ENCODE measurements at regions not wholly inside any gene's neighbourhood (a gene's known extent, or its start where the extent isn't known, plus 50 kb on each side); places are given as distances from the start of the nearest gene placed in this dataset.

DNA sequence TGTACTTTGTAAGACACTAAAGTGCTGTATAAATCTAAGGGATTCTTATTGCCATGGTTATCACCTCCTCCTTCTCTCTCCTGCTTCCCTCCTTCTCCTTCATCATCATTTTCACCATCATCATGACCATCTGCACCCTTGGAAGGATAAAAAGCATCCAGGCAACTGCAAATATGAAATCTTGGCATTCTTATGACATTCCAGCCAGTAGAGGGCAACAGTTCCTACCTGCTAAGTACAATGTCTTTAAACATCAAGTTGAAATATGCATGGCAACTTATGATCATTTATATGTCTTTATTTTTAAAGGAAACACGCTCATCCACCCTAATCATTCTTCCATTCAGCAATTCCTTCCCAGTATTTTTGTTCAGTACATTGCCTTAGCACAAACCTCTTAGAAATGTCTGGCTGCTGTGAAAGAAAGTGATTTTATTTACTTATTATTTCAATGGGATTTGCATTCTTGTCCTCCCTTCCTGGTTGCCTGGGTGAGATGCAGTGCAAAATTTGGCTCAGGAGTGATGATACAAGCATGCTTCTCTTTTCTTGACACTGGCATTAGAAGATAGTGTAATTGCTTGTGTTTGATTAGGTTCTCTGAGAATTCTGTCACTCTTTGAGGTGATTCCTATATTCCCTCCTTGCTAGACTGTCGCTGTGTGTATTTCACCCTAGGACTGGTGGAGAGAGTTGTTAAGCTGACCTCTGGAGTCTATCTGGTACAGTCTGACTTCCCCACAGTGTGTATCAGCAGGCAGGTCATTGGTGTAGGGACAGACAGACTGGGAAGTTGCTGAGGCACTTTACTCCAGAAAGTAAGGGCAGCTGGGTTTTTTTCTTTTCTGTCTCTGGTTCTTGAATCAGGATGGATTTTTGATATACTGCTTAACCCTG lies 188.5 kb upstream of the BMPER start:
- peaks cover 10% of the 10 kb centered on the region for H3K4me1 ChIP-seq (ENCODE audit: control insufficient read depth, insufficient read depth, low read length, poor library complexity, severe bottlenecking)
- no peaks in the 10 kb centered on the region for H3K36me3 ChIP-seq (ENCODE audit: control insufficient read depth, insufficient read depth, low read length)

GRCh38 chr7:33719059-33719581 lies 186.2 kb upstream of the BMPER start:
- H3K27ac ChIP-seq (ENCODE audit: low read depth, low read length, severe bottlenecking) = no peak overlapping the region
- no peak overlapping the region for H3K4me3 ChIP-seq (ENCODE audit: extremely low read depth, insufficient read depth, low read length, poor library complexity, severe bottlenecking)
- H3K36me3 ChIP-seq (ENCODE audit: control insufficient read depth, insufficient read depth, low read length) = no peaks in the 10 kb centered on the region
- peaks cover 28% of the 10 kb centered on the region for H3K4me1 ChIP-seq (ENCODE audit: control insufficient read depth, insufficient read depth, low read length, poor library complexity, severe bottlenecking)
- H3K9me3 ChIP-seq (ENCODE audit: control insufficient read depth, low read length) = no peaks in the 10 kb centered on the region
- WGBS, 2 experiments (ENCODE audit: insufficient coverage in 2 of 2) = 96 to 98% methylated on average over 3 to 4 of the region's 5 CpGs

More for the DNA sequence above, 188.5 kb upstream of the BMPER start:
- H3K27ac ChIP-seq (ENCODE audit: low read depth, low read length, severe bottlenecking) = peak overlapping the region; percentile 29
- H3K4me3 ChIP-seq (ENCODE audit: extremely low read depth, insufficient read depth, low read length, poor library complexity, severe bottlenecking) = no peak overlapping the region
- WGBS, 2 experiments (ENCODE audit: insufficient coverage in 2 of 2) = 78% methylated on average over 1 of the region's 2 CpGs; no CpG with 5 or more reads in 1 of the 2 experiments
- H3K9me3 ChIP-seq (ENCODE audit: control insufficient read depth, low read length) = no peaks in the 10 kb centered on the region

- peaks cover 29% of the 10 kb centered on the region for H3K4me1 ChIP-seq (ENCODE audit: control insufficient read depth, insufficient read depth, low read length, poor library complexity, severe bottlenecking)
- no peaks in the 10 kb centered on the region for H3K9me3 ChIP-seq (ENCODE audit: control insufficient read depth, low read length)
- WGBS, 2 experiments (ENCODE audit: insufficient coverage in 2 of 2) = 95 to 97% methylated on average over 2 to 3 of the region's 4 CpGs
- H3K27ac ChIP-seq (ENCODE audit: low read depth, low read length, severe bottlenecking) = no peak overlapping the region
- H3K36me3 ChIP-seq (ENCODE audit: control insufficient read depth, insufficient read depth, low read length) = no peaks in the 10 kb centered on the region
- no peak overlapping the region for H3K4me3 ChIP-seq (ENCODE audit: extremely low read depth, insufficient read depth, low read length, poor library complexity, severe bottlenecking)
Observed at GRCh38 chr7:33720139-33720538, 185.2 kb upstream of the BMPER start.

- Histone ChIP-seq H3K36me3 (ENCODE audit: control insufficient read depth, insufficient read depth, low read length) (no peaks in the 10 kb centered on the region), H3K9me3 (ENCODE audit: control insufficient read depth, low read length) (no peaks in the 10 kb centered on the region), H3K4me1 (ENCODE audit: control insufficient read depth, insufficient read depth, low read length, poor library complexity, severe bottlenecking) (peaks cover 34% of the 10 kb centered on the region), H3K27ac (ENCODE audit: low read depth, low read length, severe bottlenecking) (no peak overlapping the region), H3K4me3 (ENCODE audit: extremely low read depth, insufficient read depth, low read length, poor library complexity, severe bottlenecking) (no peak overlapping the region)
- 92 to 100% methylated on average over 1 to 3 of the region's 3 CpGs for WGBS, 2 experiments (ENCODE audit: insufficient coverage in 2 of 2)
Observed at GRCh38 chr7:33720870-33721269, 184.5 kb upstream of the BMPER start.

DNA sequence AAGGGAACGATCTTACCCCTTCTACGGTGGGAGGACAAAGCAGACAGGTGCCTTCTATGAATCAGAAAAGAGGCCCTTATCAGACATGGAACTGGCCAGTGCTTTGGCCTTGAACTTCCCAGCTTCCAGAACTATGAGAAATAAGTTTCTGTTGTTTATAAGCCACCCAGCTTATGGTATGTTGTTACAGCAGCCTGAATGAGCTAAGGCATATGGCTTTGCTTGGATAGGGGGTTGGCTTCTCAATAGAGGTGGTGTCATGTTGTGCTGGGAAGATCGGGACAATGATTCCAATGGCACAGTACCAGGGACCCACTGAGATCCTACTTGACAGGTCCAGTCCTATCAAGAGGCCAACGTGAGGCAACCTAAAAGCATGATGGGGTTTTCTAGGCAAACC lies 183.4 kb upstream of the BMPER start:
- Histone ChIP-seq H3K4me1 (ENCODE audit: control insufficient read depth, insufficient read depth, low read length, poor library complexity, severe bottlenecking) (peaks cover 41% of the 10 kb centered on the region), H3K4me3 (ENCODE audit: extremely low read depth, insufficient read depth, low read length, poor library complexity, severe bottlenecking) (no peak overlapping the region), H3K36me3 (ENCODE audit: control insufficient read depth, insufficient read depth, low read length) (no peaks in the 10 kb centered on the region), H3K9me3 (ENCODE audit: control insufficient read depth, low read length) (no peaks in the 10 kb centered on the region), H3K27ac (ENCODE audit: low read depth, low read length, severe bottlenecking) (peak overlapping the region; percentile 96)
- 82 to 83% methylated on average over 2 to 4 of the region's 4 CpGs for WGBS, 2 experiments (ENCODE audit: insufficient coverage in 2 of 2)

DNA sequence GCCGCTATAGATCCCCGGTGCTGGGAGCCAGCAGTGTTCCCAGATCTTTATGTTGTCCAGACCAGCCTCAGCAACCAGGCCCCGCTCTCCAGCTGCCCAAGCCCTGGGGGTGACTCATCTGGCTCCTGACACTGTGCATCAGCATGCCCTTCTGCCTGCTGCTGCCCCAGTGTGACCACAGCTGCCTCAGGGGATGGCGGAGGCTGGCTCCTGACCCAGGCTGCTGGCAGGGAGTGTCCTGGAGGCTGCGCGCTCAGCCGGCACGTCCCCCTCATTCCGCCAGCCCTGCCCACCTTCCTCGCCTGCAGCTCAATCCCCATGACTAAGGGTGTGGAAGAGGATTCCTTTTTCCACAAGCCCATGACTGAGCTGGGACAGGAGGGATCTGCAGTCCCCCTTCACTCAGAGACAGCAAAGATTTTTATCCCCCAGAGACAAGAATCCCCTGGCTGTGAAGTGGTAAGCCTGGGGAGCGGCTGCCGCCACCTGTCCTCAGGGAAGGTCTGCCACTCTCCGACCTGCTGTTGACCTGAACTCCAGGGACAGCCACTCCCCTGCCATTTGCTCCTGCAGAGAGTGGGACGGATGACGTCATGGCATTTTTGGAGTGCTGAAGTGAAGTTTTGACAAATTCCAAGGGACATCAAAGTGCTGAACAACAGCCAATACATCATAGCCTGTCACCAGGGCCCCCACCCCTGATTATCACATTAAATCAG lies 182.8 kb upstream of the BMPER start:
- H3K27ac ChIP-seq (ENCODE audit: low read depth, low read length, severe bottlenecking) = peak overlapping the region; percentile 96
- WGBS, 2 experiments (ENCODE audit: insufficient coverage in 2 of 2) = 23 to 42% methylated on average over 10 to 14 of the region's 15 CpGs
- peaks cover 45% of the 10 kb centered on the region for H3K4me1 ChIP-seq (ENCODE audit: control insufficient read depth, insufficient read depth, low read length, poor library complexity, severe bottlenecking)
- no peak overlapping the region for H3K4me3 ChIP-seq (ENCODE audit: extremely low read depth, insufficient read depth, low read length, poor library complexity, severe bottlenecking)
- no peaks in the 10 kb centered on the region for H3K9me3 ChIP-seq (ENCODE audit: control insufficient read depth, low read length)
- no peaks in the 10 kb centered on the region for H3K36me3 ChIP-seq (ENCODE audit: control insufficient read depth, insufficient read depth, low read length)

DNA sequence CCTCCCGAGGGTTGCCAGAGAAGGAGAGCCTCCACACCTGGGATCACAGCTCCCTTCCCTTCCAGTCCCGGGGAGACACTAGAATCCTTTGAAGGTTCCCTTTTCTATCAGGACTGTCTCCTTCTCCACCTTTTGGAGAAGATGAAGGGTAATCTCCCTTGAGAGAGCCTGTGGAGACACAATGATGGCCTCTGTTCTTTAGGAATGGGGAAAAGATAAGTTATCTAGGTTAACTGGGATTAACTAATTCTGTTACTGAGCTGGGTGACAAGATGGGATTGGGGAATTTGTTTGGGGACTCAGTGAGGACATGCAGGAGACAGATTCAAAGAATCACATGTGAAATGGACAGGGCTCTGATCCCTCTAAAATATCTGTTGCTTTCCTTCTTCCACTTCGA lies 181.1 kb upstream of the BMPER start:
- no peak overlapping the region for H3K27ac ChIP-seq (ENCODE audit: low read depth, low read length, severe bottlenecking)
- H3K9me3 ChIP-seq (ENCODE audit: control insufficient read depth, low read length) = no peaks in the 10 kb centered on the region
- no peaks in the 10 kb centered on the region for H3K36me3 ChIP-seq (ENCODE audit: control insufficient read depth, insufficient read depth, low read length)
- WGBS, 2 experiments (ENCODE audit: insufficient coverage in 2 of 2) = 83 to 95% methylated on average over 2 of the region's 3 CpGs
- peaks cover 46% of the 10 kb centered on the region for H3K4me1 ChIP-seq (ENCODE audit: control insufficient read depth, insufficient read depth, low read length, poor library complexity, severe bottlenecking)
- no peak overlapping the region for H3K4me3 ChIP-seq (ENCODE audit: extremely low read depth, insufficient read depth, low read length, poor library complexity, severe bottlenecking)

DNA sequence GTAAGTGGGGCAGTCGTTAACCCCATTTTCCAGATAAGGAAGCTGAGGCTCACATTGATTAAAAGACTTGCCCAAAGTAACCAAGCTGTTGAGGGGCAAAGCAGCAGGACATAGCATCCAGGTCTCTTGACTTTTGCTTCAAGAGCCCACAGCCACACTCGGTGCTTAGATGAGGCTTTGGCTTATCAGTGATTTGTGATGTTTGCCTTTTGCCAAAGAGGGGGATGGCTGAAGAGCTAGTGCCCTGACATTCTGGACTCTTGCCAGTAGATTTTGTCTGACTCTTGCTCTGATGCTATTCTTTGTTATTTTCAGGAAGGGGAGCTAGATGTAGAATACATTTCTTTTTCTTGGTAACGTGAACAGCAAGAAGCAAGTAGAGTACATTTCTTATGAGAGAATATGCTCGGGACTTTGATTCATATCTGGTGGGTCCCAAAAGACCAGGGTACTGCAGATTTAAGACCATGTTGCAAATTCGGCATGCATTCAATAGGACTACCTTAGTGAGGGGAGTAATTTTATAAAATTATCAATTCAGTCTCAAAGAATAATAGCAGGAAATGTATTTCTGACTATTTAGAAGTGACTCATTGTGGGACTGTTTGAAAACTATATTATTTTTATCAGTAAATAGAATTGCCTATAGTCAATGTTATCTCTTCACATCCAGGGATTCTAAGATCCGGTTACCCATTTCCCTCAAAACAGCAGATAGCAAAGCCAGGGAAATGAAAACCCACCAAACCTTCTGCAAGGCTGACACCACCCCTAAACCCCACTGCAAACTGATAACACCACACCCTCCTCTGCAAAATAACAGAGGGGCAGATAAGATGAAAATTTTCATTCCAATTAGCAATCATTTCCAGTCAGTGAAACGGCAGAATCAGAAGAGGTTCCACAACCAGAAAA lies 180.0 kb upstream of the BMPER start:
- peaks cover 3% of the 10 kb centered on the region for H3K9me3 ChIP-seq (ENCODE audit: control insufficient read depth, low read length)
- no peak overlapping the region for H3K27ac ChIP-seq (ENCODE audit: low read depth, low read length, severe bottlenecking)
- H3K36me3 ChIP-seq (ENCODE audit: control insufficient read depth, insufficient read depth, low read length) = no peaks in the 10 kb centered on the region
- H3K4me1 ChIP-seq (ENCODE audit: control insufficient read depth, insufficient read depth, low read length, poor library complexity, severe bottlenecking) = peaks cover 46% of the 10 kb centered on the region
- H3K4me3 ChIP-seq (ENCODE audit: extremely low read depth, insufficient read depth, low read length, poor library complexity, severe bottlenecking) = no peak overlapping the region
- WGBS, 2 experiments (ENCODE audit: insufficient coverage in 2 of 2) = 82 to 84% methylated on average over 4 of the region's 7 CpGs

DNA sequence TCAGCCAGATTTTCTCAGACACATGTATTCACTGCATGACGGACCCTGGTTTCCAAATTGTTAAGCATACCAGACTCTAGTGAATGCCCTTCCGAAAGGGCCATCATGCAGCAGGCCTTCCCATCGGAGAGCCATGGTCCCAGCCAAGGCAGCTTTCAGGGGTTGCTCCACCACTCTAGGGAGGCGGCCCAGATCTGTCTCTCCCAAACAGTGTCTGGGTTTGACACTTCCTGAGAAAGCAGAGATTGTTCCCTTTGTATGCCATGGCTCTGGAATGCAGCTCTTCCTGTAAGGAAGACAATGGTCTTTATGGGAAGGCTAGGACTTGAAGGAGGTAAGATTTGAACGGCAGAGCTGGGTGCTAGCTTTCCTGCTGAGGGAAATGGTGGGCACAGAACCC lies 178.8 kb upstream of the BMPER start:
- H3K9me3 ChIP-seq (ENCODE audit: control insufficient read depth, low read length) = peaks cover 5% of the 10 kb centered on the region
- no peak overlapping the region for H3K4me3 ChIP-seq (ENCODE audit: extremely low read depth, insufficient read depth, low read length, poor library complexity, severe bottlenecking)
- no peaks in the 10 kb centered on the region for H3K36me3 ChIP-seq (ENCODE audit: control insufficient read depth, insufficient read depth, low read length)
- WGBS, 2 experiments (ENCODE audit: insufficient coverage in 2 of 2) = 54 to 71% methylated on average over 4 to 5 of the region's 5 CpGs
- peak overlapping the region; percentile 47 for H3K27ac ChIP-seq (ENCODE audit: low read depth, low read length, severe bottlenecking)
- peaks cover 52% of the 10 kb centered on the region for H3K4me1 ChIP-seq (ENCODE audit: control insufficient read depth, insufficient read depth, low read length, poor library complexity, severe bottlenecking)

- Histone ChIP-seq H3K9me3 (ENCODE audit: control insufficient read depth, low read length) (peaks cover 5% of the 10 kb centered on the region), H3K4me3 (ENCODE audit: extremely low read depth, insufficient read depth, low read length, poor library complexity, severe bottlenecking) (no peak overlapping the region), H3K4me1 (ENCODE audit: control insufficient read depth, insufficient read depth, low read length, poor library complexity, severe bottlenecking) (peaks cover 44% of the 10 kb centered on the region), H3K27ac (ENCODE audit: low read depth, low read length, severe bottlenecking) (peak overlapping the region; percentile 47), H3K36me3 (ENCODE audit: control insufficient read depth, insufficient read depth, low read length) (no peaks in the 10 kb centered on the region)
- WGBS, 2 experiments (ENCODE audit: insufficient coverage in 2 of 2) = 84 to 88% methylated on average over 7 to 11 of the region's 11 CpGs
Observed at GRCh38 chr7:33727315-33727714, 178.0 kb upstream of the BMPER start.
